A673 (cell line): ENCODE measurements at regions not wholly inside any gene's neighbourhood (a gene's known extent, or its start where the extent isn't known, plus 50 kb on each side); places are given as distances from the start of the nearest gene placed in this dataset.

Source experiments
- BruUV-seq: library from RNA; stranded (reverse); fragments of 400-500 nt; replicated peaks from 2 replicates; lab custom pipeline; 2021; lab: Mats Ljungman, UMichigan
- CTCF ChIA-PET: fragments of 300-600 bp; sonication (Branson Sonifier 250); formaldehyde crosslinking; loops from one replicate; lab custom pipeline; 2022; ENCODE audit warnings: antibody characterized with exemption; lab: Charles Lee
- POLR2A ChIA-PET: fragments of 300-600 bp; sonication (Branson Sonifier 250); formaldehyde crosslinking; loops from one replicate; lab custom pipeline; 2022; ENCODE audit warnings: antibody characterized with exemption; ENCODE audit not compliant: low non-redundant PET; lab: Charles Lee
- DNase-seq: peaks from one replicate; pipeline ENCODE4 v3.0.0-alpha.2; 2015; ENCODE audit warnings: low spot score
- H3K27ac ChIP-seq: fragments of 200-600 bp; sonication (generic); 2 replicates; pipeline ENCODE4 v1.5.1; 2016; ENCODE audit warnings: mixed run types, low read depth, mild to moderate bottlenecking, mixed read lengths, antibody characterized with exemption, low read length; ENCODE audit not compliant: poor library complexity, severe bottlenecking
- H3K27me3 ChIP-seq: fragments of 200-600 bp; sonication (generic); replicated peaks from 2 replicates; pipeline ENCODE4 v1.6.1; 2017; ENCODE audit warnings: mixed run types, low read depth, mild to moderate bottlenecking, mixed read lengths, antibody characterized with exemption, low read length; ENCODE audit not compliant: insufficient read depth, poor library complexity
- H3K36me3 ChIP-seq: fragments of 200-600 bp; sonication (generic); 2 replicates; pipeline ENCODE4 v1.6.1; 2016; ENCODE audit warnings: mixed run types, mild to moderate bottlenecking, mixed read lengths, antibody characterized with exemption, low read length; ENCODE audit not compliant: insufficient read depth, poor library complexity, severe bottlenecking
- H3K4me1 ChIP-seq: fragments of 200-600 bp; sonication (generic); 2 replicates; pipeline ENCODE4 v1.6.1; 2017; ENCODE audit warnings: mixed run types, mild to moderate bottlenecking, mixed read lengths, antibody characterized with exemption, low read length; ENCODE audit not compliant: insufficient read depth, poor library complexity, severe bottlenecking
- H3K4me3 ChIP-seq: fragments of 200-600 bp; sonication (generic); 2 replicates; pipeline ENCODE4 v1.5.1; 2016; ENCODE audit warnings: low read depth, mixed run types, mild to moderate bottlenecking, mixed read lengths, low read length; ENCODE audit not compliant: poor library complexity, severe bottlenecking
- H3K9me3 ChIP-seq: fragments of 200-600 bp; sonication (generic); 2 replicates; pipeline ENCODE4 v1.6.1; 2016; ENCODE audit warnings: mixed run types, low read depth, mild to moderate bottlenecking, mixed read lengths, antibody characterized with exemption, low read length; ENCODE audit not compliant: poor library complexity, severe bottlenecking
- CTCF ChIP-seq: fragments of 300-800, 200-600 bp; sonication (generic); conservative IDR thresholded peaks from 2 replicates; pipeline ENCODE4 v1.5.1; 2017; ENCODE audit warnings: low read depth, mild to moderate bottlenecking, antibody characterized with exemption, low read length, moderate library complexity, mixed read lengths
- EZH2 ChIP-seq: fragments of 200-600 bp; sonication (generic); IDR thresholded peaks from 2 replicates; pipeline ENCODE4 v1.6.1; 2017; ENCODE audit warnings: borderline replicate concordance, low read depth, mild to moderate bottlenecking, mixed read lengths, antibody characterized with exemption, low read length; ENCODE audit not compliant: poor library complexity, severe bottlenecking
- intact Hi-C: fragments of 100-400 bp; cut with micrococcal nuclease; formaldehyde crosslinking; loops from one replicate; pipeline ENCODE4 v1.10.0; 2022; ENCODE audit not compliant: unreplicated experiment

- no peak overlapping the region for H3K27ac ChIP-seq
- intact Hi-C loops, result no loop called here
- BruUV-seq, result no TSS peak
- H3K4me1 ChIP-seq, result no peaks in the 10 kb centered on the region
- no peak for TF ChIP-seq CTCF
- TF ChIP-seq EZH2, result no peak
- no peak overlapping the region for H3K4me3 ChIP-seq
- no peaks in the 10 kb centered on the region for H3K9me3 ChIP-seq
- ChIA-PET CTCF (no interaction called here), POLR2A (no interaction called here)
- peaks cover 17% of the 10 kb centered on the region for H3K27me3 ChIP-seq
- DNase-seq, result no peak
- H3K36me3 ChIP-seq, result no peaks in the 10 kb centered on the region
These were observed 90.3 kb downstream of the TMEM168 start for GRCh38 chr7:112699725-112700513.

- TF ChIP-seq CTCF (no peak), EZH2 (no peak)
- no TSS peak for BruUV-seq
- ChIA-PET CTCF (no interaction called here), POLR2A (no interaction called here)
- no peak for DNase-seq
- intact Hi-C loops, result no loop called here
- Histone ChIP-seq H3K4me1 (no peaks in the 10 kb centered on the region), H3K4me3 (no peak overlapping the region), H3K27ac (no peak overlapping the region), H3K9me3 (no peaks in the 10 kb centered on the region), H3K36me3 (no peaks in the 10 kb centered on the region), H3K27me3 (peaks cover 17% of the 10 kb centered on the region)
These were observed 88.7 kb downstream of the TMEM168 start for GRCh38 chr7:112701456-112701855.

- BruUV-seq, result no TSS peak
- Histone ChIP-seq H3K4me3 (no peak overlapping the region), H3K27ac (no peak overlapping the region), H3K36me3 (no peaks in the 10 kb centered on the region), H3K4me1 (no peaks in the 10 kb centered on the region), H3K27me3 (peaks cover 9% of the 10 kb centered on the region), H3K9me3 (no peaks in the 10 kb centered on the region)
- ChIA-PET CTCF (no interaction called here), POLR2A (no interaction called here)
- DNase-seq, result no peak
- intact Hi-C loops, result no loop called here
- TF ChIP-seq CTCF (no peak), EZH2 (no peak)
These were observed 82.5 kb downstream of the TMEM168 start for GRCh38 chr7:112707655-112708054.
